ENCODE measurements at regions not wholly inside any gene's neighbourhood (a gene's known extent, or its start where the extent isn't known, plus 50 kb on each side); places are given as distances from the start of the nearest gene placed in this dataset.
"Not testable (repeated sequence)": the region's sequence is repeated elsewhere in the genome, so short reads cannot be mapped to it uniquely, and the experiment has no call there.

DNA sequence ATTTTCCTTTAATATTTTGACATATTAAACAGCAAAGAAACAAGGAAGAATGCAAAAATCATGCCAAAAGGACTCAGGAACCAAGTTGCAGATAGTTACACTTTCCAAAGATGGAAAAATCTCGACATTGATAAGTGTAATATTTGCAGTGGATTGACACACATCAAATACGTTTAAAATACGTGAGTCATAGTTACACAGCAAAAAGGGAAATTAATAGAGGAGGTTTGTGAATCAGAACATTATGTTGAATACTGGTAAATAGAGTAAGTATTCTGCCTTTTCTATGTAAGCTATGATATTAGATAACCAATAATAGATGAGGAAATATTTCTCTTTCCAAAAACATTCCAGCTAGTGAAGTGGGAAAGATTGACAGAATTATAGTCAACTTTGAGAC is 1761.3 kb upstream of the IGFBP7 start:
- H3K36me3 ChIP-seq, result no peaks in the 10 kb centered on the region
- no peak overlapping the region for H3K4me3 ChIP-seq
- DNase-seq (ENCODE audit: extremely low spot score in 2 of 2), result no peak
- no peaks in the 10 kb centered on the region for H3K9me3 ChIP-seq
- H3K4me1 ChIP-seq, result no peaks in the 10 kb centered on the region
- H3K27me3 ChIP-seq, result no peaks in the 10 kb centered on the region
- TF ChIP-seq, protein P1, sequence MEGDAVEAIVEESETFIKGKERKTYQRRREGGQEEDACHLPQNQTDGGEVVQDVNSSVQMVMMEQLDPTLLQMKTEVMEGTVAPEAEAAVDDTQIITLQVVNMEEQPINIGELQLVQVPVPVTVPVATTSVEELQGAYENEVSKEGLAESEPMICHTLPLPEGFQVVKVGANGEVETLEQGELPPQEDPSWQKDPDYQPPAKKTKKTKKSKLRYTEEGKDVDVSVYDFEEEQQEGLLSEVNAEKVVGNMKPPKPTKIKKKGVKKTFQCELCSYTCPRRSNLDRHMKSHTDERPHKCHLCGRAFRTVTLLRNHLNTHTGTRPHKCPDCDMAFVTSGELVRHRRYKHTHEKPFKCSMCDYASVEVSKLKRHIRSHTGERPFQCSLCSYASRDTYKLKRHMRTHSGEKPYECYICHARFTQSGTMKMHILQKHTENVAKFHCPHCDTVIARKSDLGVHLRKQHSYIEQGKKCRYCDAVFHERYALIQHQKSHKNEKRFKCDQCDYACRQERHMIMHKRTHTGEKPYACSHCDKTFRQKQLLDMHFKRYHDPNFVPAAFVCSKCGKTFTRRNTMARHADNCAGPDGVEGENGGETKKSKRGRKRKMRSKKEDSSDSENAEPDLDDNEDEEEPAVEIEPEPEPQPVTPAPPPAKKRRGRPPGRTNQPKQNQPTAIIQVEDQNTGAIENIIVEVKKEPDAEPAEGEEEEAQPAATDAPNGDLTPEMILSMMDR (IDR thresholded peaks at IDR 0.05), result no peak
- TF ChIP-seq POLR2A (IDR thresholded peaks at IDR 0.05) (no peak), POLR2AphosphoS5 (IDR thresholded peaks at IDR 0.05; ENCODE audit: insufficient read depth in 1 of 2, low read depth in 1 of 2) (no peak)
- intact Hi-C loops (cut with DNase I), result no loop called here
- no peak overlapping the region for H3K27ac ChIP-seq

DNA sequence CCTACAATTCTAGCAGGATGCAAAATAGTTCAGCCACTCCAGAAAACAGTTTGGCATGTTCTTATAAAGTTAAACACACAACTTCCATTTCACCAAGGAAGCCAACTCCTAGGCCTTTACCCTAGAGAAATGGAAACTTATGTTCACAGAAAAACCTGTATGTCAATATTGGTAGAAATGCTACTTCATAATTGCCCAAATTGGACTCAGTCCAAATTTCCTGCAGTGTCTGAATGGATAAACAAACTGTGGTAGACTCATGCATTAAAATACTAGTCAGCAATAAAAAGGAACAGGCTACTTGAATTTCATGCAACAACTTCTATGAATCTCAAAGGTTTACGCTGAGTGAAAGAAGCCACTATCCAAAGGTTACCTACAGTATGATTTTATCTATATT is 1738.8 kb upstream of the IGFBP7 start:
- no peak for DNase-seq (ENCODE audit: extremely low spot score in 2 of 2)
- TF ChIP-seq, protein P1 (IDR thresholded peaks at IDR 0.05), result no peak
- intact Hi-C loops (cut with DNase I), result no loop called here

DNA sequence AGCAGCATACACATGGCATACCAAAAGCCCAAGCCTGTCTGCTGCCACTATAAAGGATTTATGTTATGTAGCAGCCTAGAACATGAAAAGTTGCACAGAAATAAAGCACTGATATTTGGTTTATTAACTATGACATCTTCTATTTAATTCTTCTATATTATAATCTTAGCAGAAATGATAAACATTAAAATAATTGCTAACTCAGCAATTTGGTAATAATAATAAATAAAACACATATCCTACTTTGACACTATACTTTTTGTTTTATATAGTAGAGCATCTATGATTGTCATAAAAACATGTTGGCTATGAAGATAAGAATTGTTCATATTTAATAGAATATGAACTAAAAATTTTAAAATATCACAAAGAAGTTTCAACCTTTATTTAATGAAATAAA is 1733.3 kb upstream of the IGFBP7 start:
- no peak for DNase-seq (ENCODE audit: extremely low spot score in 2 of 2)
- no peaks in the 10 kb centered on the region for H3K4me1 ChIP-seq
- no peaks in the 10 kb centered on the region for H3K27me3 ChIP-seq
- no peak overlapping the region for H3K27ac ChIP-seq
- intact Hi-C loops (cut with DNase I), result no loop called here
- no peaks in the 10 kb centered on the region for H3K9me3 ChIP-seq
- TF ChIP-seq POLR2AphosphoS5 (IDR thresholded peaks at IDR 0.05; ENCODE audit: insufficient read depth in 1 of 2, low read depth in 1 of 2) (no peak), POLR2A (IDR thresholded peaks at IDR 0.05) (no peak)
- TF ChIP-seq, protein P1 (IDR thresholded peaks at IDR 0.05), result no peak
- H3K36me3 ChIP-seq, result no peaks in the 10 kb centered on the region
- H3K4me3 ChIP-seq, result no peak overlapping the region

More for the DNA sequence above, 1738.8 kb upstream of the IGFBP7 start:
- H3K9me3 ChIP-seq, result no peaks in the 10 kb centered on the region
- H3K4me3 ChIP-seq, result no peak overlapping the region
- no peaks in the 10 kb centered on the region for H3K4me1 ChIP-seq
- no peak overlapping the region for H3K27ac ChIP-seq
- no peaks in the 10 kb centered on the region for H3K36me3 ChIP-seq
- H3K27me3 ChIP-seq, result no peaks in the 10 kb centered on the region

DNA sequence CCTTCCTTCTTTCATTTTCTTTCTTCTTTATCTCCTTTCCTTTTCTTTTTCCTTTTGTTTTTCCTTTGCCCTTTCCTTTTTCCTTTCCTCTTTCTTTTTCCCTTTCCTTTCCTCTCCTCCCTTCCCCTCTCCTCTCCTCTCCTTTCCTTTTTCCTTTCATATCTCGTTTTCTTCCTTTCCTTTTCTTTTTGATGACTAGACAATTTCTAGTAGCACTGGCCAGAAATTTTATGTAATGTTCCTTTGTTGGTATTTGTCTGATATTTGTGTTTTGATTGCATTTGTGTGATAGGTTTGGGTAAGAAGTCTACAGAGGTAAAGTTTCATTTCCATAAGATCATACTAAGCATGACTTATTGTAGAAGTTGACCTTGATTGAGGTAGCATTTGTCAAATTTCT is 1722.9 kb upstream of the IGFBP7 start:
- intact Hi-C loops (cut with DNase I), result no loop called here

DNA sequence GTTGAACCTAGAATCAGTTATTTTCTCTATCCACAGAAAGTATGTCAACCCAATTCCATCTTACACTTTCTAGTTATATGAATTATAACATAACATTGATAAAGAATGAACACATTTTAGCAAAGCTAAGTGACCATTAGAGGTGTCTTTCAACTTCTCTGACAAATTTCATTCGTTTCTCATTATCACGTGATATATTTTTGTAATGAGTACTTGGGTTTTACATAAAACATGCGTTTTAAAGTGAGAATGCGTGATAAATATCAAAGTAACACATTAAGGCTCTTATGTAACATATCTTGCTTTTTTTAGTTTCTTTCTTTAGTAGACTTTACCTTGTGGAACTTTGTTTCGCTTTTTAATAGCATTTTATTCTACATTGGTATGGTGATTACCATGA is 1715.1 kb upstream of the IGFBP7 start:
- H3K9me3 ChIP-seq, result no peaks in the 10 kb centered on the region
- H3K4me3 ChIP-seq, result no peak overlapping the region
- intact Hi-C loops (cut with DNase I), result no loop called here
- no peak overlapping the region for H3K27ac ChIP-seq
- no peaks in the 10 kb centered on the region for H3K36me3 ChIP-seq
- no peaks in the 10 kb centered on the region for H3K27me3 ChIP-seq
- DNase-seq (ENCODE audit: extremely low spot score in 2 of 2), result no peak
- no peaks in the 10 kb centered on the region for H3K4me1 ChIP-seq
- TF ChIP-seq POLR2A (IDR thresholded peaks at IDR 0.05) (no peak), POLR2AphosphoS5 (IDR thresholded peaks at IDR 0.05; ENCODE audit: insufficient read depth in 1 of 2, low read depth in 1 of 2) (no peak)
- TF ChIP-seq, protein P1 (IDR thresholded peaks at IDR 0.05), result no peak

More for the DNA sequence above, 1722.9 kb upstream of the IGFBP7 start:
- Histone ChIP-seq H3K4me3 (no peak overlapping the region), H3K4me1 (no peaks in the 10 kb centered on the region), H3K27me3 (no peaks in the 10 kb centered on the region), H3K9me3 (no peaks in the 10 kb centered on the region), H3K36me3 (no peaks in the 10 kb centered on the region), H3K27ac (no peak overlapping the region)
- DNase-seq (ENCODE audit: extremely low spot score in 2 of 2), result no peak
- TF ChIP-seq POLR2AphosphoS5 (IDR thresholded peaks at IDR 0.05; ENCODE audit: insufficient read depth in 1 of 2, low read depth in 1 of 2), result no peak
- no peak for TF ChIP-seq POLR2A (IDR thresholded peaks at IDR 0.05)
- TF ChIP-seq, protein P1 (IDR thresholded peaks at IDR 0.05), result no peak

DNA sequence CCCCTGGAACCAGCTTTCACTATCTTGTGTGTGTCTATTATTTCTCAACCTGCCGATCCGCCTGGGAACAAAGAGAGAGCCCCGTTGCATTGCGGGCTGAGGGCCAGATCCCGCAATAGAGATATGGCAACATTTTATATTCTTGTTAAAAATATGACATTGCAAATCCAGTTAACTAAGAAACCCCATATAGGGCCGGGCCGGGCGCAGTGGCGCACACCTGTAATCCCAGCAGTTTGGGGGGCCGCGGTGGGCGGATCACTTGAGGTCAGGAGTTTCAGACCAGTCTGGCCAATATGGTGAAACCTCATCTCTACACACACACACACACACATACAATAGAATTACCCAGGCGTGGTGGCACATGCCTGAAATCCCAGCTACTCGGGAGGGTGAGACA is 1708.4 kb upstream of the IGFBP7 start:
- H3K27ac ChIP-seq; H3K4me1 ChIP-seq; H3K36me3 ChIP-seq; intact Hi-C loops (cut with DNase I); H3K9me3 ChIP-seq; DNase-seq (ENCODE audit: extremely low spot score in 2 of 2); H3K27me3 ChIP-seq; H3K4me3 ChIP-seq: not testable (repeated sequence)
